CD4-positive, alpha-beta memory T cell (primary cell): ENCODE measurements at regions not wholly inside any gene's neighbourhood (a gene's known extent, or its start where the extent isn't known, plus 50 kb on each side); places are given as distances from the start of the nearest gene placed in this dataset.
A peak's percentile ranks its signal among the peaks of the same experiment; 100 is the strongest.

Source experiments
- CTCF ChIA-PET: fragments of 350-600 bp; sonication (Branson Sonifier 250); formaldehyde crosslinking; loops from one replicate; lab custom pipeline; 2021; ENCODE audit warnings: inconsistent platforms; ENCODE audit not compliant: partially characterized antibody; lab: Charles Lee
- POLR2A ChIA-PET: fragments of 350-600 bp; sonication (Branson Sonifier 250); formaldehyde crosslinking; loops from one replicate; lab custom pipeline; 2021; ENCODE audit not compliant: partially characterized antibody; lab: Charles Lee
- DNase-seq, 5 donors: peaks; one replicate each; pipeline versions ENCODE4 v3.0.0 to v3.0.0-alpha.2; 2020 to 2022; ENCODE audit warnings: mixed read lengths in 1 of 5
- H3K27ac ChIP-seq: one replicate; pipeline ENCODE4 v1.7.0; 2013; ENCODE audit warnings: low read depth, low read length
- H3K27me3 ChIP-seq: 2 replicates; pipeline ENCODE4 v1.7.0; 2013; ENCODE audit warnings: mild to moderate bottlenecking, low read length, moderate library complexity; ENCODE audit not compliant: insufficient read depth
- H3K36me3 ChIP-seq: 2 replicates; pipeline ENCODE4 v1.7.0; 2013; ENCODE audit warnings: mild to moderate bottlenecking, low read length, moderate library complexity; ENCODE audit not compliant: insufficient read depth
- H3K4me1 ChIP-seq: 2 replicates; pipeline ENCODE4 v1.7.0; 2013; ENCODE audit warnings: mild to moderate bottlenecking, low read length, moderate library complexity; ENCODE audit not compliant: insufficient read depth
- H3K4me3 ChIP-seq, 2 donors: one replicate each; pipeline ENCODE4 v1.7.0; 2013; ENCODE audit warnings: low read length in 2 of 2, mild to moderate bottlenecking in 1 of 2
- H3K9me3 ChIP-seq, 2 donors: one replicate each; pipeline ENCODE4 v1.7.0; 2013; ENCODE audit warnings: low read length in 2 of 2, control low read depth in 1 of 2; ENCODE audit not compliant: control insufficient read depth in 1 of 2
- H3K27ac Mint-ChIP-seq, 7 donors: one replicate each; pipeline ENCODE4 v1.8.0; 2020 to 2021; ENCODE audit warnings: mixed read lengths in 7 of 7, mild to moderate bottlenecking in 6 of 7, inconsistent platforms in 3 of 7, moderate library complexity in 3 of 7
- H3K27me3 Mint-ChIP-seq, 2 donors: one replicate each; pipeline ENCODE4 v1.8.0; 2020 to 2021; ENCODE audit warnings: mixed read lengths in 2 of 2
- H3K36me3 Mint-ChIP-seq, 2 donors: one replicate each; pipeline ENCODE4 v1.8.0; 2020 to 2021; ENCODE audit warnings: mixed read lengths in 2 of 2, inconsistent platforms in 1 of 2, mild to moderate bottlenecking in 1 of 2
- H3K4me1 Mint-ChIP-seq, 4 donors: one replicate each; pipeline ENCODE4 v1.8.0; 2020 to 2021; ENCODE audit warnings: mixed read lengths in 4 of 4, mild to moderate bottlenecking in 1 of 4
- H3K4me3 Mint-ChIP-seq, 8 donors: one replicate each; pipeline ENCODE4 v1.8.0; 2020 to 2021; ENCODE audit warnings: mixed read lengths in 8 of 8, mild to moderate bottlenecking in 7 of 8, moderate library complexity in 6 of 8, inconsistent platforms in 3 of 8
- H3K9me3 Mint-ChIP-seq, 8 donors: one replicate each; pipeline ENCODE4 v1.8.0; 2020 to 2021; ENCODE audit warnings: mixed read lengths in 8 of 8, mild to moderate bottlenecking in 5 of 8, inconsistent platforms in 3 of 8, moderate library complexity in 1 of 8
- intact Hi-C: fragments of 100-400 bp; cut with micrococcal nuclease; formaldehyde crosslinking; loops from one replicate; pipeline ENCODE4 v1.15.1; 2023

DNA sequence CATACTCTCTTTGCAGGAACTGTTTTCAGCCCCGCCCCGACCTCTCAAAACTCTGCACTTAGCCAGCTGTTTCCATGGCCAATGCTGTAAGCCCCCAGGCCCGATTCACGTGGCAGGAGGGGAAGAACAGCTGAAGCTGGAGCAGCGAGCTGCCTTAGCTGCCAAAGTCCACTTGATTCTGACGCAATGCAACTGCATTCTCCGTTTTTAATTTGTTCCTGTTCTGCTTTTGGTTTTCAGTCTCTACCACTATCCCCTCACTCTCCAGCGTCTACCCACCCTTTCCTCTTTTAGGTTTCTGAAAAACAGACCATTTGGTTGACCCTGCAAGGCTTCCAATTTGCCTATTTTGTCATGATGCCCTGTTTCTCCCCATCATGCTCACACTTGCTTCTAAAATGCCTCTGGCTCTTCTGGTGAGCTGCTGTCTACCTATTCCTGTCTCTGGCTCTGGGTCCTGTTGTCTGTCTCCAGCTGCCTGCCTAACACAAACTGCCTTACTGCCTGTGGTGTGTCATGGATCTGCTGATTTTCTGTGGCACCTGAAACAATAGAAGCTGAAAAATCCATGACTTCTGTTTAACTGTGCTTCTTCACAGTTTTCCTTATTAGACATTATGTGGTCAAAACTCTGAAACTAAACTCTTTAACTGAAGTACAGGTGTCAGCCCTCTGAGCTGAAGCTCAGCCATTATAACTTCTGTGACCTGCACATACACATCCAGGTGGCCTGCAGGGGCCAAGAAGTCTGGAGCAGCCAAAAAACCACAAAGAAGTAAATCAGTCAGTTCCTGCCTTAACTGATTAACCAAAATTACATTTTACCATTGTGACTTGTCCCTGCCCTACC is 160.5 kb upstream of the AGTR2 start:
- H3K9me3 ChIP-seq = no peaks in the 10 kb centered on the region
- no peaks in the 10 kb centered on the region for H3K27me3 Mint-ChIP-seq
- H3K4me3 ChIP-seq = no peak overlapping the region
- peaks cover 0 to 16% (median 8%) of the 10 kb centered on the region in 8 donors for H3K9me3 Mint-ChIP-seq
- no peaks in the 10 kb centered on the region for H3K4me1 Mint-ChIP-seq
- no peak overlapping the region for H3K4me3 Mint-ChIP-seq
- H3K27ac Mint-ChIP-seq = no peak overlapping the region
- H3K4me1 ChIP-seq = no peaks in the 10 kb centered on the region
- no peaks in the 10 kb centered on the region for H3K36me3 Mint-ChIP-seq
- H3K27ac ChIP-seq = no peak overlapping the region
- intact Hi-C loops = no loop called here
- H3K36me3 ChIP-seq = no peaks in the 10 kb centered on the region
- ChIA-PET CTCF (no interaction called here), POLR2A (no interaction called here)
- DNase-seq = no peak
- H3K27me3 ChIP-seq = no peaks in the 10 kb centered on the region

GRCh38 chrX:116010939-116011338 is 159.6 kb upstream of the AGTR2 start:
- Mint-ChIP-seq H3K4me1 (no peaks in the 10 kb centered on the region), H3K4me3 (no peak overlapping the region), H3K36me3 (no peaks in the 10 kb centered on the region), H3K27me3 (no peaks in the 10 kb centered on the region), H3K9me3 (peaks cover 0 to 16% (median 8%) of the 10 kb centered on the region in 8 donors), H3K27ac (peak overlapping the region in 2 of 7 donors; percentile 11 to 26)
- no peak overlapping the region for H3K4me3 ChIP-seq
- H3K27me3 ChIP-seq = no peaks in the 10 kb centered on the region
- POLR2A ChIA-PET = no interaction called here
- intact Hi-C loops = no loop called here
- CTCF ChIA-PET = no interaction called here
- H3K36me3 ChIP-seq = no peaks in the 10 kb centered on the region
- no peaks in the 10 kb centered on the region for H3K9me3 ChIP-seq
- no peak for DNase-seq
- no peaks in the 10 kb centered on the region for H3K4me1 ChIP-seq
- no peak overlapping the region for H3K27ac ChIP-seq

- Histone ChIP-seq H3K4me1 (no peaks in the 10 kb centered on the region), H3K9me3 (no peaks in the 10 kb centered on the region), H3K27ac (no peak overlapping the region), H3K4me3 (no peak overlapping the region), H3K27me3 (no peaks in the 10 kb centered on the region), H3K36me3 (no peaks in the 10 kb centered on the region)
- ChIA-PET CTCF (no interaction called here), POLR2A (no interaction called here)
- H3K36me3 Mint-ChIP-seq = no peaks in the 10 kb centered on the region
- peaks cover 0 to 12% (median 2%) of the 10 kb centered on the region in 8 donors for H3K9me3 Mint-ChIP-seq
- intact Hi-C loops = no loop called here
- no peak for DNase-seq
- H3K4me3 Mint-ChIP-seq = no peak overlapping the region
- no peak overlapping the region for H3K27ac Mint-ChIP-seq
- H3K27me3 Mint-ChIP-seq = no peaks in the 10 kb centered on the region
- no peaks in the 10 kb centered on the region for H3K4me1 Mint-ChIP-seq
Observed at GRCh38 chrX:116031331-116031730, 139.2 kb upstream of the AGTR2 start.
